Urinary bladder (tissue), 3 donors: ENCODE measurements at regions not wholly inside any gene's neighbourhood (a gene's known extent, or its start where the extent isn't known, plus 50 kb on each side); places are given as distances from the start of the nearest gene placed in this dataset.

Experiments used
- DNase-seq: peaks from one replicate; pipeline ENCODE4 v3.0.0-alpha.2; 2015; ENCODE audit errors: extremely low spot score
- H3K27ac ChIP-seq: one replicate; pipeline ENCODE4 v1.5.1; 2013; ENCODE audit warnings: low read depth, mild to moderate bottlenecking, moderate library complexity
- H3K36me3 ChIP-seq: one replicate; pipeline ENCODE4 v1.6.1; 2013; ENCODE audit warnings: mild to moderate bottlenecking, moderate library complexity; ENCODE audit not compliant: insufficient read depth
- H3K4me1 ChIP-seq: one replicate; pipeline ENCODE4 v1.6.1; 2013; ENCODE audit warnings: mild to moderate bottlenecking, moderate library complexity; ENCODE audit not compliant: insufficient read depth
- H3K4me3 ChIP-seq: one replicate; pipeline ENCODE4 v1.5.1; 2013; ENCODE audit warnings: low read depth, low read length
- WGBS: extraction: QIAGEN DNeasy Blood & Tissue Kit; methylation state at CpG from one replicate; pipeline ENCODE4 v1.1.7; 2013; 5-methylcytosine and 5-hydroxymethylcytosine counted together
- donor health status: healthy with polysubstance abuse.
- donor health status: healthy.

DNA sequence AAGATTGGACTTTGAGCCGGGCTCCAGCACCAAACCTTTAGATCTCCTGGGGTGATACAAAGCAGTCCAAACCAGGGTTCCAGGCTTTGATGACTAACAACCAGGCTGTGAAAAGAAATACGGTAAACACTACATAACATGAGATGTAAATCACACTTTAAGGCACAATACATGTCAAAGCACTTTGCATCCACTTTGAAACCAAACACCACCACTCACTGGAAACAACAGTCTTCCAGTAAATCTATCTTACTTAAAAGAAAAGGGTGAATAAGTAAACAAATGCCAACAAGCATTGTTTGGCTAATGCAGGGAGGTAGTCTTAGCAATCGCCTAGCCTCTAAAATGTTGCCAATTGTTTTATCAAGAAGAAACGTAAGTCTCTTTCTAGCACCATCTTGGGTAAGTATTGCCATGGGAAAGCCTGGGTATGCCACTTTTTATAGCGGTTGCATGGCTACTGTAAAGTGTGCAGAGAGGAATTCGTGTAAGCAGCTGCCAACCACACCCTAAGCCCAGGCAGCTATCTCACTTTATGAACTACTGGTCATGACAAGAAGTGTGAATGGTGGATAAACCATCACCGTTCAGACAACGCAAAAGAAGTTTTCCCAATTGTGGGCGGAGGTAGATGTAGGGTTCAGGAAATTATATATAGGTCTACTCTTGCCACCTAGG lies 267.4 kb upstream of the PSMD7 start:
- Histone ChIP-seq H3K27ac (no peak overlapping the region), H3K4me1 (no peaks in the 10 kb centered on the region), H3K4me3 (no peak overlapping the region), H3K36me3 (no peaks in the 10 kb centered on the region)
- no peak for DNase-seq
- WGBS = 74% methylated on average over 9 of the region's 9 CpGs

DNA sequence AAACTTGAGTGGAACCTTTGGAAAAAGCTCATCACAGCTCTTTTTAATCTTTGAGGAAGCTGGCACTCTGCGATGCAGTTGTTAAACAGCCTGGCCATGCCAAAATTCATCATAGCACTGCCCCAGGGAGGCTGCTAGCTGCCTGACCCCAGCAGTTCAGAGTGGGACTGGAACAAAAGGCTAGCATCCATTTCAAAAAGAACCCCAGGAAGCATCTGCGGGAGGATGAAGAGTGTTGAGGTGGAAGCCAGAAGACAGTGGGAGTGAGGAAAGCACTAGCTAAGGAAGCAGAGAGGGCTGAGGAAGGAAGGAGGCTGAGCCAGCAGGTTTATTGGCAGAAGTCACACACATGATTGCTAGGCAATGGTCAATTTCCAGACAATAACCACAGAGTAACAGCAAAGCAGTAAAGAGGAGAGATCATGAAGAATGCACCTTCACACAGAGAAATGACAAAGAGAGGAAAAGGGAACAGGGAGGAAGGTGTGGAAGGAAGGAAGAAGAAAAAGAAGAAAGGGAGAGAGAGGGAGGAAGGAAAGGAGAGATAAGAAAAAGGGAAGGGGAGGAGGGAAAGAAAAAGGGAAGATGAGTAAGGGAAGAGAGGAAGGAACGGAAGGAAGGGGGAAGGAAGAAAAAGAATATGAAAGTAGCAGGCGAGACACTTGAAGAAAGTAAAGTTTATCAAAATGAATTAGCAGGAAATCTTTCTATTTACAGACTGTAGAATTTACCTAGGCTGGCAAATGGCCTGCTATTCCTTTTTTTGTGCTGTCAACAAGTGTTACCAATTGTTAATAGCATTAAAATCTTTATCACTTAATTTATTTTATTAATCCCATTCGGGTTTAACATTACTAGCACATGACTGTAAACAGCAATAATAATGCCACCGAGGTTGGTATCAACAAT lies 270.0 kb upstream of the PSMD7 start:
- no peak overlapping the region for H3K4me3 ChIP-seq
- H3K27ac ChIP-seq = no peak overlapping the region
- no peaks in the 10 kb centered on the region for H3K36me3 ChIP-seq
- H3K4me1 ChIP-seq = no peaks in the 10 kb centered on the region
- no peak for DNase-seq
- WGBS = 35% methylated on average over 6 of the region's 6 CpGs

DNA sequence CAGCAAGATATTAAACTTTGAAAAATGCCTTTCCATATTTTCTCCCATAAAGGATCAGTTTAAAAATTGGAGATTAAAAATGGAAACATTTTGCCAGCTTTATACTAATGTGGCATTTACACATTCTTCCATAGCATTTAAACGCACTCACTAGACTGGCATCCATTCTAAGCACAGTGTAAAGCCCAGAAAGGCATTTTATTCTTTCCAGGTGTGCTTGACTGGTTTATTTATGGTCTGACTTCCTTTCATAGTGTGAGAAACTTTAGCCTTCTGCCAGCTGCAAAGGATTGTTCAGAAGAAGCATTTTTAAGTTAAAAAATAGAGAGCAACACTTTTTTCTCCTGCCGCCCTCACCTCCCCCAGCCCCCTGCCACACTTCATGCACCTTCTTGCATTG lies 271.7 kb upstream of the PSMD7 start:
- Histone ChIP-seq H3K4me3 (no peak overlapping the region), H3K27ac (no peak overlapping the region), H3K4me1 (no peaks in the 10 kb centered on the region), H3K36me3 (no peaks in the 10 kb centered on the region)
- DNase-seq = no peak
- 62% methylated on average over 2 of the region's 2 CpGs for WGBS

DNA sequence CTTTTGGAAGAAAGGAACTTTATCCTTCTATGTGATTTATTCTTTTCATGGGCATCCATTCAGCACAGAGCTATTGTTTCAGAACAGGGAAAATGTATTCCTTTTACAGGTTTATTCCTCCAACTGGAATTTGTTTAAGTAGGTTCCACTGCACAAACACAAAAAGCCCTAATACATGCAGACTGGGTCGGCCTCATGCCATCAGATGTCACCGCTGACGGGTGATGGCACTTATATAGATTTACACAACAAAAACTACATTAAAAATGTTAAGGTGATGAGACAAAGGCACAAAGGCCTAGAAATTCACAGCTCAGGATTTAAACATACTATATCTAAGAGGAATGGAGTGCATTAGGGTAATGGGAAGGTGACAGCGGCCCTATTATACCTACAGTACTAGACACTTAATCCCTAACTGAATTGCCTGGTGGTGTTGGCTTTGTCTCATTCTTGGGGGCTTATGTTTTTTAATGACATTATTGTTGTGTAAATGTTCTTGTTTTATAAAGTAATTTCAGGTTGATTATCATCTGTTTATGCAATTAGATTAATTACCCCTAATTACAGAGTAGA lies 276.4 kb upstream of the PSMD7 start:
- Histone ChIP-seq H3K4me1 (no peaks in the 10 kb centered on the region), H3K4me3 (no peak overlapping the region), H3K36me3 (no peaks in the 10 kb centered on the region), H3K27ac (no peak overlapping the region)
- DNase-seq = no peak
- 68% methylated on average over 4 of the region's 4 CpGs for WGBS

DNA sequence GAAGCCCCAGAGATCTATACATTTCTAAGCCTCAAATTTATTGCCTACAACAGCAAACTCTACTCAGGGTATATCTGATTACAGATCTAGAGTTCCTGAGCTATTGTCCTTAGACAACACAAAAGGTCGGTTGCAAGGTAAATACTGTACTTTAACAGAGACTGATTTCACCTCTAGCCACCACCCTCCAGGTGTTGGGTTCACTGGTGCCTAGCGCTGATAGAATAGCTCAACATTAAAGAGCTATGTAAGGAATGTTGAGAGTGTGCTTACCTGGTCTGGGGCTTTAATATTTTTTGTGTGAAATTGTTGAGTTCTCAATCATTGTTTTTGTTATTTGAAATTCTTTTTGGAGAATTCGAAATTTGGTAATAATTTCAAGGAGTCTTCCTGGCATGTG lies 277.0 kb upstream of the PSMD7 start:
- 56% methylated on average over 3 of the region's 3 CpGs for WGBS
- no peak overlapping the region for H3K4me3 ChIP-seq
- DNase-seq = no peak
- H3K27ac ChIP-seq = no peak overlapping the region
- H3K36me3 ChIP-seq = no peaks in the 10 kb centered on the region
- H3K4me1 ChIP-seq = no peaks in the 10 kb centered on the region

DNA sequence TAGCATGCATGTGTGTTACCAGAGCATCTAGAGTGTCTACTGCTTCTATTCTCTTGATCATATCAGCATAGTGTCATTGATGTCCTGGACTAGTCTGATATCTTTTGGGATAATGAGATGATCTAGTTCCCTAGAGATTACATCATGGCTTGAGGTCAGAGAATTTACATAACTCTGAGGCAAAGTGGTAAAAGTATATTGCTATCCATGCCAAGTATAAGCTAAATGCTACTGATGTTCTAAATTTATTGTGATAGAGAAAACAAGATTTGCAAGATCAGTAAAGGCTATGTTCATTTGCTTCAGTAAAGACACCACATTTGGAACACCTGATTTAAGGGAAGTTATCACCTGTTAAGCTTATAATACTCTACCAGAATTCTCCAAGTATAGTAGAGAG lies 280.7 kb upstream of the PSMD7 start:
- DNase-seq = no peak
- Histone ChIP-seq H3K36me3 (no peaks in the 10 kb centered on the region), H3K27ac (no peak overlapping the region), H3K4me1 (no peaks in the 10 kb centered on the region), H3K4me3 (no peak overlapping the region)

DNA sequence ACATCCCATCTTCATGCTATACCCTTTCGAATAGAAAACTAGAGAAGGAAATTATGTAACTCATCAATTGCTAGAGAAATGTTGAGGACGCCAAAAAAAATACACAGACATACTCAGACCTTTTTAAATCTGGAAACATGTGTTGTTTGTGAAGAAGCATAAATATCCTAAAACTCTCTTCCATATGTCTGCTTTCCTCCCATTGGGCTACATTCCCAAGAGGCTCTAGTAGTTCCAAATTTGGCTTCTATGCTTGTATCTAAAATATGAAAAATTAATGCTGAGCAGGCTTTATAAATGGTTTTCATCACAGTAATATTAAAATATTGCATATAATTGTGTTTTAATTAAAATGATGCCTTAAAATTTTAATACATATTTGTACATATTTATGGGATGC lies 297.9 kb upstream of the PSMD7 start:
- H3K4me3 ChIP-seq = no peak overlapping the region
- no peak for DNase-seq
- H3K4me1 ChIP-seq = no peaks in the 10 kb centered on the region
- H3K36me3 ChIP-seq = no peaks in the 10 kb centered on the region
- 60% methylated on average over 2 of the region's 2 CpGs for WGBS
- no peak overlapping the region for H3K27ac ChIP-seq

DNA sequence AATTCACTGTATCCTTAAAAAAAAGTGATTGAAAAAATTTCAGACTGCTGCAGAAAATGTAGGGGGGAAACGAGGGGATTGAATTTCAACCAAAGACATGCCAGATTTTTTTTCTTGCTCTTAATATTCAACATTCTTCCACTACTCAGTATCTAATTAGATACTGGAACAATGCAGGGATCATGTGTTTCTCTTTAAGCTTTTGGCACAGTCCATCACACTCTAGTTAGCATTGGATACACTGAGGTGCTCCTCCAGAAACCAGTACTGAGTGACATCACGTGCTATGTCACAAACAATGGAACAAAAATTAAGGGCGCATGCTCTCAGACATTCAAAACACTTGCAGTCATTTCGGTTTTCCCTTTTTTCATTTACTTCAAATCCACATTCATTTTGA lies 298.6 kb upstream of the PSMD7 start:
- peak; percentile 7 for DNase-seq
- H3K4me3 ChIP-seq = no peak overlapping the region
- H3K36me3 ChIP-seq = no peaks in the 10 kb centered on the region
- no peaks in the 10 kb centered on the region for H3K4me1 ChIP-seq
- WGBS = 72% methylated on average over 4 of the region's 4 CpGs
- no peak overlapping the region for H3K27ac ChIP-seq

DNA sequence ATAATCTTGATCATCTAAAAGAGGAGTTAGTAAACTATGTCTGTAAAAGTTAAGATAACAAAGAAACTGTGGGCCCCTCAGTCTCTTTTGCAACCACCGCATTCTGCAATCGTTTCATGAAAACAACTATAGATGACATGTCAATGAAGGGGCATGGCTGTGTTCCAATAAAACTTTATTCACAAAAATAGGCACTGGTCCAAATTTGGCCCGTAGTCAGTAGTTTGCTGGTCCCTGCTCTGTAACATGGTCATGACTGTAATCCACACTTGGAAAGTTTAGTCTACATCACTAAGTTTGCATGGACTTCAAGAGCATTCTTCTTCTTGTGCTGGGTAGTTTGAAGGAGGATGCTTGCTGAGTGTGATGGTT lies 299.3 kb upstream of the PSMD7 start:
- Histone ChIP-seq H3K4me1 (no peaks in the 10 kb centered on the region), H3K27ac (no peak overlapping the region), H3K4me3 (no peak overlapping the region), H3K36me3 (no peaks in the 10 kb centered on the region)
- no peak for DNase-seq
- 46% methylated on average over 3 of the region's 3 CpGs for WGBS

DNA sequence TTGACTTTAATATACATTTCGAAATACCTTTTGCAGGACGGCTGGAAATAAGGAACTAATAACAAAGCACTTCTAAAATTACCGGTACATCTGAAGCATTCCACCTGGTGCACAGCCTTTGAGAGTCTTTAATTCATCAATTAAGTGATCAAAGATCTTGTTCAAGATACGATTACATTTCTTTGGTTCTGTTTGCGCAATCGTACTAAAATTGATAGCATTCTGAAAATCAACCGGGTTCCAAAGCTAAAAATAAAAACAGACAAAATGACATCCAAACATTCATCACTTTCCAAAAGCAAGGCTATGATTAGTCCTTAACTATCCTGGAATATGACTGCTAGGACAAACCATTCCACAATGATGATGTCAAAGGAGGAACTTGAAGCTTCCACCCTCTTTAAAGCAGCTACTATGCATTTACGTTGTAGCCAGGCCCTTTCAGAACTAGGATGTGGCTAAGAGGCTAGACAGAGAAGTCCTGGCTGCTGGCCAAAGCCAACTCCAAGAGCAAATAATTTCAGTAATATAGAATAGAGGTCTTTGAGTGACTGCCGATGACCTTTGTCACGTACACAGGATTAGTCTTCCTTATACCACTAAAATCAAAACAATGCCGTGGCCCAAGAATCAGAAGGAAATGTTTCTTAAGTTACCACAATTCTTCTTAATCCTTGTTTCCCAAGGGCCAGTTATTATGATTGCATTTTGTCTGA lies 299.8 kb upstream of the PSMD7 start:
- Histone ChIP-seq H3K4me3 (no peak overlapping the region), H3K36me3 (no peaks in the 10 kb centered on the region), H3K27ac (no peak overlapping the region), H3K4me1 (no peaks in the 10 kb centered on the region)
- peak; percentile 5 for DNase-seq
- WGBS = 51% methylated on average over 11 of the region's 11 CpGs

DNA sequence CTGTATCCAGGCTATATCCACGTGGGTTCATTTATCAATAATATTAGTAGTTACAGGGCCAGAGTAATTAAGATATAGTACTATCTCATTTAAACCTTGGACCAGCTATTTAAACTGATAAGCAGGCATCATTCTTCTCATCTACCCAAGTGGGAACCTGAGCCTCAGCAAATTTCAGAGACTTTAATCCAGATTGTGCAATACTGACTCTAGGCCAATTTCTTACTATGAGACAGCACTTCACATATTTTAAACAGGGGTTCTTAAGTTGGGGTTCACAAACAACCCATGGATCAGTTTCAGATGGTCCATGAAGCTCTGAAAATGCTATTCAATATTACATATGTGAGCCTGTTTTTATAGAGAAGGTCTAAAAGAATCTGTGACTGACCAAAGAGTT lies 302.7 kb upstream of the PSMD7 start:
- WGBS = 70% methylated on average over 1 of the region's 1 CpG
- no peak for DNase-seq
- H3K4me1 ChIP-seq = no peaks in the 10 kb centered on the region
- H3K27ac ChIP-seq = no peak overlapping the region
- H3K36me3 ChIP-seq = no peaks in the 10 kb centered on the region
- H3K4me3 ChIP-seq = no peak overlapping the region

DNA sequence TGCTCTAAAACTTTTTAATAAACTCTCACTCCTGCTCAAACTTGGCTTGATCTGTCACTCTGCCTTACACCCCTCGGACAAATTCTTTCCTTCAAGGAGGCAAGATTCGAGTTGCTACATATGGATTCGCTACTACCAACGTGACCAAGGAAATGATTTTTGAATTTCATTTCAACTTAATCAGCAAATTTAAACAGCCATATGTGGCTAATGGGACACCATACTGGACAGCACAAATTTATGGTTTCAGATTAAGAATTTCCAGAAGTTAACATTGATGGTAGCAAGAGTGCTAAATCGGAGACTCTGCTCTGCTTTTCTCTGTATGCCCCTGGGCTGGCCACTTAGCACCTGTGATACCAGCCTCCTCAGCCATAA lies 318.2 kb upstream of the PSMD7 start:
- Histone ChIP-seq H3K36me3 (no peaks in the 10 kb centered on the region), H3K27ac (no peak overlapping the region), H3K4me3 (no peak overlapping the region), H3K4me1 (no peaks in the 10 kb centered on the region)
- 93% methylated on average over 5 of the region's 5 CpGs for WGBS
- no peak for DNase-seq

DNA sequence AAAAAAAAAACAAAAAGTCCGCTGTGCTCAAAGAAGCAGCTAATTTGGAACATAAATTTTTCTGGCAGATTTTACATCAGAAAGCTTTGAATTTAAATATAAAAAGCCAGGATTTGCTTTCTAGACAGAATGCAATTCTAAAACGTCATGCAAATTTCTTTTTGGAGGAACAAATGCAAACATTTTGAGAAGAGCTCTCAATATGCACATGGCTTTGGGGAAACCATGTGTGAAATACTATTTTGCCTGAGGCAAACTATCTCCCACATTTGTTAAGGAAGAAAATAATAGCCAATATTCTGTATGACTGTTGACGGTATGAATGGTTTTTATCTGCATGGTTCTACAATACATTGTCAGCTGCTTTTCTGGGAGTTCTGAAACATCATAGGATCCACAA lies 320.0 kb upstream of the PSMD7 start:
- Histone ChIP-seq H3K36me3 (no peaks in the 10 kb centered on the region), H3K4me3 (no peak overlapping the region), H3K27ac (no peak overlapping the region), H3K4me1 (no peaks in the 10 kb centered on the region)
- 69% methylated on average over 3 of the region's 3 CpGs for WGBS
- DNase-seq = no peak

DNA sequence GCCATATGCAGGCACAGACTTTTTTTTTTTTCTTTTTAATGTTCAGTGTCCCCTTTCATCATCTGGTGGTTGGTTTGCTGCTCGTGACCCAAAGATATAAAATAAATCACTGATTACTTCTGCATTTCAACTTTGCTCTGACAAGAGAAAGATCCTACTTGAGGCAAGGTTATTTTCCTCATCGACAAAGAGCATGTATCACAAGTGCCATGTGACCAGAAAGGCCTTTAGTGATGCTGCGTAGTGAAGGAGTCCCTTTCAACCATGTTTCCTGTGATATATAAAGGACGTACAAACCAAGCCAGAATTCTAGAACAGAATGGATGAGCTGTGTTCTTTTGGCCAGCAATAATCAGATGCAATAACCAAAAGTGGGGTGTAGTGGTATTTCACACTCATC lies 323.4 kb upstream of the PSMD7 start:
- no peak for DNase-seq
- H3K36me3 ChIP-seq = no peaks in the 10 kb centered on the region
- H3K4me1 ChIP-seq = no peaks in the 10 kb centered on the region
- 67% methylated on average over 4 of the region's 4 CpGs for WGBS
- no peak overlapping the region for H3K4me3 ChIP-seq
- no peak overlapping the region for H3K27ac ChIP-seq
